A673 (cell line): ENCODE measurements at regions not wholly inside any gene's neighbourhood (a gene's known extent, or its start where the extent isn't known, plus 50 kb on each side); places are given as distances from the start of the nearest gene placed in this dataset.

ENCODE experiments used
- BruUV-seq: library from RNA; stranded (reverse); fragments of 400-500 nt; replicated peaks from 2 replicates; lab custom pipeline; 2021; lab: Mats Ljungman, UMichigan
- CTCF ChIA-PET: fragments of 300-600 bp; sonication (Branson Sonifier 250); formaldehyde crosslinking; loops from one replicate; lab custom pipeline; 2022; ENCODE audit warnings: antibody characterized with exemption; lab: Charles Lee
- POLR2A ChIA-PET: fragments of 300-600 bp; sonication (Branson Sonifier 250); formaldehyde crosslinking; loops from one replicate; lab custom pipeline; 2022; ENCODE audit warnings: antibody characterized with exemption; ENCODE audit not compliant: low non-redundant PET; lab: Charles Lee
- DNase-seq: peaks from one replicate; pipeline ENCODE4 v3.0.0-alpha.2; 2015; ENCODE audit warnings: low spot score
- H3K27ac ChIP-seq: fragments of 200-600 bp; sonication (generic); 2 replicates; pipeline ENCODE4 v1.5.1; 2016; ENCODE audit warnings: mixed run types, low read depth, mild to moderate bottlenecking, mixed read lengths, antibody characterized with exemption, low read length; ENCODE audit not compliant: poor library complexity, severe bottlenecking
- H3K27me3 ChIP-seq: fragments of 200-600 bp; sonication (generic); replicated peaks from 2 replicates; pipeline ENCODE4 v1.6.1; 2017; ENCODE audit warnings: mixed run types, low read depth, mild to moderate bottlenecking, mixed read lengths, antibody characterized with exemption, low read length; ENCODE audit not compliant: insufficient read depth, poor library complexity
- H3K36me3 ChIP-seq: fragments of 200-600 bp; sonication (generic); 2 replicates; pipeline ENCODE4 v1.6.1; 2016; ENCODE audit warnings: mixed run types, mild to moderate bottlenecking, mixed read lengths, antibody characterized with exemption, low read length; ENCODE audit not compliant: insufficient read depth, poor library complexity, severe bottlenecking
- H3K4me1 ChIP-seq: fragments of 200-600 bp; sonication (generic); 2 replicates; pipeline ENCODE4 v1.6.1; 2017; ENCODE audit warnings: mixed run types, mild to moderate bottlenecking, mixed read lengths, antibody characterized with exemption, low read length; ENCODE audit not compliant: insufficient read depth, poor library complexity, severe bottlenecking
- H3K4me3 ChIP-seq: fragments of 200-600 bp; sonication (generic); 2 replicates; pipeline ENCODE4 v1.5.1; 2016; ENCODE audit warnings: low read depth, mixed run types, mild to moderate bottlenecking, mixed read lengths, low read length; ENCODE audit not compliant: poor library complexity, severe bottlenecking
- H3K9me3 ChIP-seq: fragments of 200-600 bp; sonication (generic); 2 replicates; pipeline ENCODE4 v1.6.1; 2016; ENCODE audit warnings: mixed run types, low read depth, mild to moderate bottlenecking, mixed read lengths, antibody characterized with exemption, low read length; ENCODE audit not compliant: poor library complexity, severe bottlenecking
- EZH2 ChIP-seq: fragments of 200-600 bp; sonication (generic); IDR thresholded peaks from 2 replicates; pipeline ENCODE4 v1.6.1; 2017; ENCODE audit warnings: borderline replicate concordance, low read depth, mild to moderate bottlenecking, mixed read lengths, antibody characterized with exemption, low read length; ENCODE audit not compliant: poor library complexity, severe bottlenecking
- intact Hi-C: fragments of 100-400 bp; cut with micrococcal nuclease; formaldehyde crosslinking; loops from one replicate; pipeline ENCODE4 v1.10.0; 2022; ENCODE audit not compliant: unreplicated experiment
- TF ChIP-seq, protein P1 (sequence below): fragments of 300-800, 200-600 bp; sonication (generic); conservative IDR thresholded peaks from 2 replicates; pipeline ENCODE4 v1.5.1; 2017; ENCODE audit warnings: low read depth, mild to moderate bottlenecking, antibody characterized with exemption, low read length, moderate library complexity, mixed read lengths

DNA sequence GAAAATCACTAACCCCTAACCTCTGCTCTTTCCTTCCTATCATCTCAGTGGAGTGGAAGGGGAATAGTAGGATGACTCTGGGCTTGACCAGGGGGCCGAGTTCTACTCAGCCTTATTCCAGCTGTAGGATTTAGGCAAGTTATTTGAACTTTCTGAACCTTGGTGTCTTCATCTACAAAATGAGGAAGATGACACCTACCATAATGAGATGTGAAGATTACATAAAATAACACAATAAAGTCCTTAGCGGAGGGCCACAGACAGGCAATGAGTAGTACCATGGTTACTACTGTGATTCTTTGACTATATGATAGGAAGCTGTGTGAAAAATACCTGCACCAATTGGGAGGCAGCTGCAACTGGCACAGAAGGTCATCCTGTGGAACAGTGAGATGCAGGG lies 53.6 kb upstream of the PIM1 start:
- no peak overlapping the region for H3K4me3 ChIP-seq
- no peaks in the 10 kb centered on the region for H3K9me3 ChIP-seq
- no peaks in the 10 kb centered on the region for H3K27me3 ChIP-seq
- intact Hi-C loops, result no loop called here
- BruUV-seq, result no TSS peak
- H3K4me1 ChIP-seq, result no peaks in the 10 kb centered on the region
- no peak for DNase-seq
- H3K27ac ChIP-seq, result no peak overlapping the region
- no peaks in the 10 kb centered on the region for H3K36me3 ChIP-seq
- POLR2A ChIA-PET, result no interaction called here
- CTCF ChIA-PET, result no interaction called here
- TF ChIP-seq, protein P1, sequence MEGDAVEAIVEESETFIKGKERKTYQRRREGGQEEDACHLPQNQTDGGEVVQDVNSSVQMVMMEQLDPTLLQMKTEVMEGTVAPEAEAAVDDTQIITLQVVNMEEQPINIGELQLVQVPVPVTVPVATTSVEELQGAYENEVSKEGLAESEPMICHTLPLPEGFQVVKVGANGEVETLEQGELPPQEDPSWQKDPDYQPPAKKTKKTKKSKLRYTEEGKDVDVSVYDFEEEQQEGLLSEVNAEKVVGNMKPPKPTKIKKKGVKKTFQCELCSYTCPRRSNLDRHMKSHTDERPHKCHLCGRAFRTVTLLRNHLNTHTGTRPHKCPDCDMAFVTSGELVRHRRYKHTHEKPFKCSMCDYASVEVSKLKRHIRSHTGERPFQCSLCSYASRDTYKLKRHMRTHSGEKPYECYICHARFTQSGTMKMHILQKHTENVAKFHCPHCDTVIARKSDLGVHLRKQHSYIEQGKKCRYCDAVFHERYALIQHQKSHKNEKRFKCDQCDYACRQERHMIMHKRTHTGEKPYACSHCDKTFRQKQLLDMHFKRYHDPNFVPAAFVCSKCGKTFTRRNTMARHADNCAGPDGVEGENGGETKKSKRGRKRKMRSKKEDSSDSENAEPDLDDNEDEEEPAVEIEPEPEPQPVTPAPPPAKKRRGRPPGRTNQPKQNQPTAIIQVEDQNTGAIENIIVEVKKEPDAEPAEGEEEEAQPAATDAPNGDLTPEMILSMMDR, result no peak
- no peak for TF ChIP-seq EZH2

DNA sequence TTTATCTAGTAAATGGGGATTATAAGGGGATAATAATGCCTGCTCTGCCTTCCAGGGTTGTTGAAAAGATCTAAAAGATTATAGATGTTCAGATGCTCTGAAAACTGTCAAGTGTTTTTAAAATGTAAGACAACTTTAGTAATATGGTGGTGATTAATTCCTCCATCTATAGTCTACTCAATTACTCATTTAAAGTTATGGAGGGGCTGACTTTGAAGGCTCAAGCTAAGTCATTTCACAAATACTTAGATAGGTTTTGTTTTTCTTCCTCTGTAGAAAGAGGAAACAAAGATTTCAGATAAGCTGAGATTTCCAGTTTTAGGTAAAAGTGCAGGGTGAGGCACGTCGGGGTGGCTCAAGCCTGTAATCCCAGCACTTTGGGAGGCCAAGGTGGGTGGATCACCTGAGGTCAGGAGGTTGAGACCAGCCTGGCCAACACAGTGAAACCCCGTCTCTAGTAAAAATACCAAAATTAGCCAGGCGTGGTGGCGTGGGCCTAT lies 50.5 kb upstream of the PIM1 start:
- no peaks in the 10 kb centered on the region for H3K36me3 ChIP-seq
- DNase-seq, result no peak
- BruUV-seq, result no TSS peak
- H3K4me1 ChIP-seq, result no peaks in the 10 kb centered on the region
- no peaks in the 10 kb centered on the region for H3K9me3 ChIP-seq
- ChIA-PET POLR2A (no interaction called here), CTCF (no interaction called here)
- intact Hi-C loops, result no loop called here
- no peak for TF ChIP-seq EZH2
- TF ChIP-seq, protein P1, result no peak
- H3K4me3 ChIP-seq, result no peak overlapping the region
- H3K27ac ChIP-seq, result no peak overlapping the region
- H3K27me3 ChIP-seq, result no peaks in the 10 kb centered on the region
